D721Med (cell line): ENCODE measurements at regions not wholly inside any gene's neighbourhood (a gene's known extent, or its start where the extent isn't known, plus 50 kb on each side); places are given as distances from the start of the nearest gene placed in this dataset.

Experiments used
- DNase-seq: peaks from one replicate; pipeline ENCODE4 v3.0.0; 2011; ENCODE audit warnings: low spot score; ENCODE audit not compliant: insufficient read length
- FAIRE-seq: peaks from 2 replicates; lab custom pipeline; 2011; peaks lifted over from hg19 to GRCh38; lab: Jason Lieb, UNC
- CTCF ChIP-seq: IDR thresholded peaks from 2 replicates; pipeline ENCODE4 v1.5.1; 2012; ENCODE audit warnings: mild to moderate bottlenecking, control low read depth; ENCODE audit not compliant: insufficient read depth; ENCODE audit errors: missing control alignments

GRCh38 chr10:71089162-71089561 is 123.2 kb upstream of the UNC5B start:
- FAIRE-seq (no peak), DNase-seq (peak; percentile 8)
- no peak for TF ChIP-seq CTCF

GRCh38 chr10:71090330-71090729 is 122.0 kb upstream of the UNC5B start:
- no peak for TF ChIP-seq CTCF
- DNase-seq (no peak), FAIRE-seq (no peak)

GRCh38 chr10:71090801-71091200 is 121.6 kb upstream of the UNC5B start:
- no peak for DNase-seq
- FAIRE-seq, result no peak
- TF ChIP-seq CTCF, result no peak

- FAIRE-seq (no peak), DNase-seq (no peak)
- TF ChIP-seq CTCF, result no peak
These were observed 119.5 kb upstream of the UNC5B start for GRCh38 chr10:71092812-71093401.

DNA sequence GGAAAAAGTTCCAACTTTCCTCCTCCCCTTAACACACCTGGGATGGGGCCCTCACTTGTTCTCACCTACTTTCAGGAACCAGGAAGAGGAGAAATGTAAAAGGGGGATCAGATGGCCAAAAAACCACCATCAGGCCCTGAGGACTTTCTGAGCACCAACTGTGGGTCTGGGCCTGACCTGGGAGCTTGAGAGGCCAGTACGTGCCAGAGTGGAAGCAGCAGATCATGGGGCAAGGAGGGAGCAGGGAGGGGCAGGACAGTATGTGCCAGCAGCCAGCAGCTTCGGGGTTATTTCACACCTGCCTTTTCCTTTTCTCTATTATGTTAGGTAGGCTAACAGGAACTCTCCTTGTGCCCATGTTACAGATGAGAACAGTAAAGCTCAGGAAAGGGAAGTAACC is 118.8 kb upstream of the UNC5B start:
- no peak for FAIRE-seq
- no peak for TF ChIP-seq CTCF
- DNase-seq, result no peak

DNA sequence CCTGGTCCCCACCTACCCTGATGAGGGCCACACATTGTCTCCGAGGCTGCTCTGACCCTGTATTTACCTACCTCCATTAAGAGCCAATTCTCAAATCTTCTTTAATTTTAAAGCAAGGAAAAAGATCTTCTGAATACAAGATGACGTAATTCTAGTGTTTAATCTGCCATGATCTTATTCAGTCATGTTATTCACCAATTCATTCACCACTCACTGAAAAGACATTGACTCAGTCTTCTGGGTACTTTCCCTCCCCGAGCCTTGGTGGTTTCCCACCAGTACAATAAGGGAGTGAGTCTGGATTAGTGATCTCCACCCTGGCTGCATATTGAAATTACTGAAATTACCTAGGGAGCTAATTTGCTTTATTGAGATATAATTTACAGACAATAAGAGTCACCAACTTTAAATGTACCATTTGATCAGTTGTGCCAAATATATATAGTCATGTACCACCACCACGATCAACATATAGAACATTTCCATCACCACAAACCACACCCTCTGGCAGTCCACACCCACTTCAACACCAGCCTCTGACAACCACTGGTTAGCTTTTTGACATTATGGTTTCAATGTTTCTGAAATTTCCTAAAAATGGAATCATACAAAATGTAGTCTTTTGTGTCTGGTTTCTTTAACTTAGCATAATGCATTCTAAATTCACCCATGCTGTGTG is 117.5 kb upstream of the UNC5B start:
- FAIRE-seq, result no peak
- DNase-seq, result no peak
- no peak for TF ChIP-seq CTCF

DNA sequence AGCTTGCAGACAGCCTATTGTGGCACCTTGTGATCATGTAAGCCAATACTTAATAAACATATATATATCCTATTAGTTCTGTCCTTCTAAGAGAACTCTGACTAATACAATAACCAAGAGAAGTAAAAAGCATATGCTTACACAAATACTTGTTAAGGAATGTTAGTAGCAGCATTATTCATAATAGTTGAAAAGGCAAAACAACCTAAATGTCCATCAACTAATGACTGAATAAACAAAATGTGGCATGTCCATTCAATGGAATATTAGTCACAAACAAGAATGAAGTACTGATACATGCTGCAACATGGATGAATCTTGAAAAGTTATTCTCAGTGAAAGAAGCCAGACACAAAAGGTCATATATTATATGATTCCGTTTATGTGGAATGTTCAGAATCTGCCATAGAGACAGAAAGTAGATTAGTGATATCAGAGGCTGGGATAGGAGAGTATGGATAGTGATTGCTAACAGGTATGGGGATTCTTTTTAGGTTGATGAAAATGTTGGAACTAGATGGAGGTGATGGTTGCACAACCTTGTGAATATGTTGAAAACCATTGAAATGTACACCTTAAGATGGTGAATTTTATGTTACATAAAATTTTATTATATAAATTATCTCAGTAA is 112.5 kb upstream of the UNC5B start:
- FAIRE-seq (no peak), DNase-seq (no peak)
- TF ChIP-seq CTCF, result no peak
